ENCODE measurements at regions not wholly inside any gene's neighbourhood (a gene's known extent, or its start where the extent isn't known, plus 50 kb on each side); places are given as distances from the start of the nearest gene placed in this dataset.
"Not testable (repeated sequence)": the region's sequence is repeated elsewhere in the genome, so short reads cannot be mapped to it uniquely, and the experiment has no call there.

GRCh38 chrX:131677655-131678628 lies 134.1 kb downstream of the OR13H1 start:
- no peaks in the 10 kb centered on the region for H3K27me3 ChIP-seq (ENCODE audit: low read length)
- no peaks in the 10 kb centered on the region for H3K79me2 ChIP-seq (ENCODE audit: low read length)
- BruUV-seq (replicated peaks): no TSS peak
- H3K9me2 ChIP-seq (replicated peaks; ENCODE audit: low read length): no peaks in the 10 kb centered on the region
- intact Hi-C loops (cut with micrococcal nuclease): loop anchor here (1.0 kb wide), 1 partner anchor 702 kb away; no protein-coding TSS in a partner anchor
- H2AFZ ChIP-seq (ENCODE audit: low read length): no peak overlapping the region
- H3K4me3 ChIP-seq (ENCODE audit: low read length): no peak overlapping the region
- no peaks in the 10 kb centered on the region for H3K4me1 ChIP-seq (ENCODE audit: insufficient read depth, low read length)
- no peak for TF ChIP-seq EZH2phosphoT487 (IDR thresholded peaks at IDR 0.05; ENCODE audit: borderline replicate concordance, low read length)
- TF ChIP-seq CTCF (conservative IDR thresholded peaks at IDR 0.05; ENCODE audit: low read depth, low read length): peak; percentile 72
- no peak overlapping the region for H3K4me2 ChIP-seq (ENCODE audit: low read length)
- no peaks in the 10 kb centered on the region for H3K9me3 ChIP-seq (ENCODE audit: low read length)
- CTCF ChIA-PET: no interaction called here
- H4K20me1 ChIP-seq (ENCODE audit: low read length): no peaks in the 10 kb centered on the region
- ATAC-seq (peak; percentile 64), DNase-seq (peak; percentile 57)
- POLR2A ChIA-PET (ENCODE audit: unreplicated experiment): no interaction called here
- no peak overlapping the region for H3K27ac ChIP-seq (ENCODE audit: low read length)
- no peaks in the 10 kb centered on the region for H3K36me3 ChIP-seq (ENCODE audit: low read depth, low read length)
- H3F3A ChIP-seq (ENCODE audit: low read length, unreplicated experiment): no peaks in the 10 kb centered on the region
- no peak overlapping the region for H3K9ac ChIP-seq (ENCODE audit: low read length)

GRCh38 chrX:131682735-131683134 lies 138.9 kb downstream of the OR13H1 start:
- not testable (repeated sequence) for ATAC-seq

GRCh38 chrX:131693359-131693758 lies 149.5 kb downstream of the OR13H1 start:
- no peaks in the 10 kb centered on the region; the same call in 1 of the 2 replicates for H3K36me3 ChIP-seq (ENCODE audit: low read depth, low read length)
- POLR2A ChIA-PET (ENCODE audit: unreplicated experiment): no interaction called here

More at GRCh38 chrX:131682735-131683134, 138.9 kb downstream of the OR13H1 start:
- H3K4me1 ChIP-seq (ENCODE audit: insufficient read depth, low read length); H3K9me3 ChIP-seq (ENCODE audit: low read length); H3K79me2 ChIP-seq (ENCODE audit: low read length); H3K9me2 ChIP-seq (replicated peaks; ENCODE audit: low read length); DNase-seq; H3K27me3 ChIP-seq (ENCODE audit: low read length); H4K20me1 ChIP-seq (ENCODE audit: low read length); H3K36me3 ChIP-seq (ENCODE audit: low read depth, low read length); CTCF ChIA-PET; H2AFZ ChIP-seq (ENCODE audit: low read length); H3K27ac ChIP-seq (ENCODE audit: low read length); H3K4me2 ChIP-seq (ENCODE audit: low read length); POLR2A ChIA-PET (ENCODE audit: unreplicated experiment); intact Hi-C loops (cut with micrococcal nuclease); BruUV-seq (replicated peaks); H3K4me3 ChIP-seq (ENCODE audit: low read length); H3K9ac ChIP-seq (ENCODE audit: low read length); H3F3A ChIP-seq (ENCODE audit: low read length, unreplicated experiment): not testable (repeated sequence)

GRCh38 chrX:131696989-131697388 lies 153.1 kb downstream of the OR13H1 start:
- H3K27ac ChIP-seq (ENCODE audit: low read length); DNase-seq; H3K9me2 ChIP-seq (replicated peaks; ENCODE audit: low read length); H3K36me3 ChIP-seq (ENCODE audit: low read depth, low read length); H4K20me1 ChIP-seq (ENCODE audit: low read length); H3K9ac ChIP-seq (ENCODE audit: low read length); H3K4me2 ChIP-seq (ENCODE audit: low read length); H3F3A ChIP-seq (ENCODE audit: low read length, unreplicated experiment); BruUV-seq (replicated peaks); H3K27me3 ChIP-seq (ENCODE audit: low read length); POLR2A ChIA-PET (ENCODE audit: unreplicated experiment); H2AFZ ChIP-seq (ENCODE audit: low read length); H3K79me2 ChIP-seq (ENCODE audit: low read length); intact Hi-C loops (cut with micrococcal nuclease); ATAC-seq; H3K9me3 ChIP-seq (ENCODE audit: low read length); H3K4me1 ChIP-seq (ENCODE audit: insufficient read depth, low read length); CTCF ChIA-PET; H3K4me3 ChIP-seq (ENCODE audit: low read length): not testable (repeated sequence)

More at GRCh38 chrX:131693359-131693758, 149.5 kb downstream of the OR13H1 start:
- Histone ChIP-seq H3K4me1 (ENCODE audit: insufficient read depth, low read length) (no peaks in the 10 kb centered on the region), H3K27me3 (ENCODE audit: low read length) (no peaks in the 10 kb centered on the region), H2AFZ (ENCODE audit: low read length) (no peak overlapping the region), H3K9me3 (ENCODE audit: low read length) (no peaks in the 10 kb centered on the region), H3K4me2 (ENCODE audit: low read length) (no peak overlapping the region), H4K20me1 (ENCODE audit: low read length) (no peaks in the 10 kb centered on the region), H3K79me2 (ENCODE audit: low read length) (no peaks in the 10 kb centered on the region), H3K4me3 (ENCODE audit: low read length) (no peak overlapping the region), H3F3A (ENCODE audit: low read length, unreplicated experiment) (no peaks in the 10 kb centered on the region), H3K27ac (ENCODE audit: low read length) (no peak overlapping the region), H3K9ac (ENCODE audit: low read length) (no peak overlapping the region), H3K9me2 (replicated peaks; ENCODE audit: low read length) (no peaks in the 10 kb centered on the region)
- ATAC-seq (no peak), DNase-seq (no peak)
- CTCF ChIA-PET: no interaction called here
- no TSS peak for BruUV-seq (replicated peaks)
- TF ChIP-seq EZH2phosphoT487 (IDR thresholded peaks at IDR 0.05; ENCODE audit: borderline replicate concordance, low read length): no peak
- no peak for TF ChIP-seq EZH2 (IDR thresholded peaks at IDR 0.05; ENCODE audit: low read length, unreplicated experiment)
- TF ChIP-seq CTCF (conservative IDR thresholded peaks at IDR 0.05; ENCODE audit: low read depth, low read length): no peak
- intact Hi-C loops (cut with micrococcal nuclease): no loop called here
